ENCODE measurements at regions not wholly inside any gene's neighbourhood (a gene's known extent, or its start where the extent isn't known, plus 50 kb on each side); places are given as distances from the start of the nearest gene placed in this dataset.

DNA sequence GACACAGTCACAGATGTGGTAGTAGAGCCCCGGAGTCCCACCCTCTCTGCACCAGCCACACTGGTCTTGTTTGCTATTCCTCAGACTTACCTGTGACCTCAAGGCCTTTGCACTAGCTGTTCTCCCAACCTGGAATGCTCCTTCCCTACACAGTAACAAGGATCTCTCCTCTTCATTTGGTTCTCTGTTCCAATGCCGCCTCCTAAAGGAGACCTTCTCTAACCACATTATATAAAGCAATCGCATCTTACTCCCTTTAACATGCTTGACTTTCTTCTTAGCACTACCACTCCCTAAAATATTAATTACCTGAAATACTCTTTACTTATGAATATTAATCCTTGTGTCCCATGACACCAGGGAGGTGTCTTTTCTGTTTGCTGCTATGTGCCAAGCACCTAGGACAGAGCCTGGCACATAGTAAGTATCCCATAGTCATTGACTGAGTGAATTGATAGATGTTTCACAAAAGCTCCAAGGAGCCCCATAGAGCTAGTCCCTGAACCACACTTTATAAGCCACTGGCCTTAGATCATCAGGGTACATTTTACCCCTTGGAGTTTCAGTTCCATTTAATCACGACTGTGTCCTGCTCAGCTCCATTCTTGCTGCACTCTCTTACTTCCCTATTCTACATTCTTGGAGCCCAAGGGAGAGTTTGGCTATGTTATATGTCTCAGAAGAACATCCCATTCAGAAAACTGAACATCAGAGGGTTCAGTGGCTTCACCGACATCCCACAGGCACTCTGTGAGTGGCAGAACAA lies 312.7 kb downstream of the RAB28 start:
- WGBS, 3 donors: 92 to 94% (median 92%) methylated on average over 5 of the region's 5 CpGs
- H3K9me3 ChIP-seq: no peaks in the 10 kb centered on the region
- no peaks in the 10 kb centered on the region for H3K27me3 ChIP-seq (ENCODE audit: insufficient read depth in 3 of 3, low read length in 2 of 3)

GRCh38 chr4:13169731-13170525 lies 314.2 kb downstream of the RAB28 start:
- 67 to 74% (median 69%) methylated on average over 3 of the region's 3 CpGs for WGBS, 3 donors
- TF ChIP-seq, protein P1, sequence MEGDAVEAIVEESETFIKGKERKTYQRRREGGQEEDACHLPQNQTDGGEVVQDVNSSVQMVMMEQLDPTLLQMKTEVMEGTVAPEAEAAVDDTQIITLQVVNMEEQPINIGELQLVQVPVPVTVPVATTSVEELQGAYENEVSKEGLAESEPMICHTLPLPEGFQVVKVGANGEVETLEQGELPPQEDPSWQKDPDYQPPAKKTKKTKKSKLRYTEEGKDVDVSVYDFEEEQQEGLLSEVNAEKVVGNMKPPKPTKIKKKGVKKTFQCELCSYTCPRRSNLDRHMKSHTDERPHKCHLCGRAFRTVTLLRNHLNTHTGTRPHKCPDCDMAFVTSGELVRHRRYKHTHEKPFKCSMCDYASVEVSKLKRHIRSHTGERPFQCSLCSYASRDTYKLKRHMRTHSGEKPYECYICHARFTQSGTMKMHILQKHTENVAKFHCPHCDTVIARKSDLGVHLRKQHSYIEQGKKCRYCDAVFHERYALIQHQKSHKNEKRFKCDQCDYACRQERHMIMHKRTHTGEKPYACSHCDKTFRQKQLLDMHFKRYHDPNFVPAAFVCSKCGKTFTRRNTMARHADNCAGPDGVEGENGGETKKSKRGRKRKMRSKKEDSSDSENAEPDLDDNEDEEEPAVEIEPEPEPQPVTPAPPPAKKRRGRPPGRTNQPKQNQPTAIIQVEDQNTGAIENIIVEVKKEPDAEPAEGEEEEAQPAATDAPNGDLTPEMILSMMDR (IDR thresholded peaks at IDR 0.05): no peak
- DNase-seq: no peak

More for the DNA sequence above, 312.7 kb downstream of the RAB28 start:
- no peaks in the 10 kb centered on the region for H3K36me3 ChIP-seq (ENCODE audit: insufficient read depth in 1 of 2, low read depth in 1 of 2)
- H3K4me1 ChIP-seq: no peaks in the 10 kb centered on the region
- DNase-seq (no peak), ATAC-seq (no peak)
- H3K27ac ChIP-seq: no peak overlapping the region
- no peak overlapping the region for H3K4me3 ChIP-seq
- TF ChIP-seq, protein P1 (IDR thresholded peaks at IDR 0.05): no peak
- intact Hi-C loops (cut with DNase I): no loop called here

DNA sequence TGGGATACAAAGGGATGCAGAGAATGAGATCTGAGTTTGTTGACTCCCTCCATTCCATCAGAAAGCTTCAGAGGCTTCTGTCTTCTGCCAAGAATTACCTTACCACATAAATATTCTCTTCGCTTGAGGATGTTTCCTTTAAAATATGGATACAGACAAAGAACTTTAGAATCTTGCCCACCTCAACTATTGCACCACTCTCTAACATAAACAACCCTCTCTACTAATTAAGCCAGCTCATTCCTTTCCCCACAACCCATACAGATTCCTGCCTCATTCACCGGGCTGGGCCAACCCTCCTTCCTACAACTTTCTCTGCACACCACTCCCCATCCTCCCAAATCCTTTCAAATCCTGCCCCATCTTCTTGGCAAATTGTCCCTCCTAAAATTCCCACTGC lies 315.8 kb downstream of the RAB28 start:
- TF ChIP-seq, protein P1 (IDR thresholded peaks at IDR 0.05): no peak
- H3K4me3 ChIP-seq: no peak overlapping the region
- no peak for ATAC-seq
- H3K4me1 ChIP-seq: no peaks in the 10 kb centered on the region
- WGBS, 3 donors: 68 to 83% (median 71%) methylated on average over 2 of the region's 2 CpGs
- no peak overlapping the region for H3K27ac ChIP-seq
- intact Hi-C loops (cut with DNase I): no loop called here
- DNase-seq: no peak
- no peaks in the 10 kb centered on the region for H3K9me3 ChIP-seq
- H3K27me3 ChIP-seq (ENCODE audit: insufficient read depth in 3 of 3, low read length in 2 of 3): no peaks in the 10 kb centered on the region
- H3K36me3 ChIP-seq (ENCODE audit: insufficient read depth in 1 of 2, low read depth in 1 of 2): no peaks in the 10 kb centered on the region

More at GRCh38 chr4:13169731-13170525, 314.2 kb downstream of the RAB28 start:
- Histone ChIP-seq H3K4me1 (no peaks in the 10 kb centered on the region), H3K4me3 (no peak overlapping the region), H3K9me3 (no peaks in the 10 kb centered on the region), H3K27me3 (ENCODE audit: insufficient read depth in 3 of 3, low read length in 2 of 3) (no peaks in the 10 kb centered on the region), H3K27ac (no peak overlapping the region), H3K36me3 (ENCODE audit: insufficient read depth in 1 of 2, low read depth in 1 of 2) (no peaks in the 10 kb centered on the region)
- no peak for ATAC-seq
- intact Hi-C loops (cut with DNase I): no loop called here

DNA sequence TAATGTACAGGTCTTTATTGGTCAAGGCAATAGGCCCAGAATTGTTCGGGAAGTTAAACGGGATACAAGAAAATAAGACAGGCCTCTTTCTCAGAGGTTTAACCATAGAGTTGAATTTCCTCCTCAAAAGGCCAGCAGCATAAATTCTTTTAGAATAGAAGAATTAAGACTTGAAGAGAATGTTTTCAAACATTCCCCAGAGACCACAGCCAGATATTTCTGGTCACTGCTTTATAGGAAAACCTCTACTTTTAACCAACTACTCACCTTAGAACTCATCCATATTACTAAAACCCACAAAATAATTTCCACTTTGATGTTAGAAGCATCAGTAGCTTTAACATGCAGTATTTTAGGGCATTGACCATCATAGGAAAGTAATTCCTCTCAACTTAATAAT lies 317.9 kb downstream of the RAB28 start:
- no peaks in the 10 kb centered on the region for H3K4me1 ChIP-seq
- intact Hi-C loops (cut with DNase I): no loop called here
- no peaks in the 10 kb centered on the region for H3K9me3 ChIP-seq
- H3K4me3 ChIP-seq: no peak overlapping the region
- no peak for ATAC-seq
- 79 to 83% (median 82%) methylated on average over 2 of the region's 2 CpGs for WGBS, 3 donors
- H3K27me3 ChIP-seq (ENCODE audit: insufficient read depth in 3 of 3, low read length in 2 of 3): no peaks in the 10 kb centered on the region
- TF ChIP-seq, protein P1 (IDR thresholded peaks at IDR 0.05): no peak
- H3K36me3 ChIP-seq (ENCODE audit: insufficient read depth in 1 of 2, low read depth in 1 of 2): no peaks in the 10 kb centered on the region
- DNase-seq: no peak
- H3K27ac ChIP-seq: no peak overlapping the region
